EL (cell line): ENCODE measurements at regions not wholly inside any gene's neighbourhood (a gene's known extent, or its start where the extent isn't known, plus 50 kb on each side); places are given as distances from the start of the nearest gene placed in this dataset.
"Not testable (repeated sequence)": the region's sequence is repeated elsewhere in the genome, so short reads cannot be mapped to it uniquely, and the experiment has no call there.

Experiments used
- DNase-seq: peaks from one replicate; pipeline ENCODE4 v3.0.0-alpha.2; 2016

DNA sequence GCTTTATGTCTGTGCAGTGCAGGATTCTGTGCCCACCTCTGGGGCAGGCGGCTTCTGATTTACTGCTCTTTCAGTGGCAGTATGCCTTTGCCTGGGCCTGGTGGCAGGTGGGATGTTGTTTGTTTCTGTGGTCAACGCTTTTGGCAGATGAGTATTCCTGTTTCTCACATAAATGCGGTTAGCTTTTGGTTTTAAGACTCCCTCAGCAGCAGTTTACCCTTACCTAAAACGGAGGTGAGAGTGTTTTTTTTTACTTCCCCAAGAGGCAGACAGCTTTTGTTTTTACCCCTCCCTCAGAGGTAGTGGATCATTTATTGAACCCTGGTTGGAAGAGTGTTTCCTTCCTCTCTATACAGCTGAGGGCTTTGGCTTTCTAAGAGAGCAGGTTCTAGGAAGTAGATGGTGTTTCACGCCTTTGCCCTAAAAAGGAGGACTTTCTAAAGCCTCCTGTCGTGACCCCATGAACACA lies 134.1 kb upstream of the PLSCR5 start:
- no peak for DNase-seq

DNA sequence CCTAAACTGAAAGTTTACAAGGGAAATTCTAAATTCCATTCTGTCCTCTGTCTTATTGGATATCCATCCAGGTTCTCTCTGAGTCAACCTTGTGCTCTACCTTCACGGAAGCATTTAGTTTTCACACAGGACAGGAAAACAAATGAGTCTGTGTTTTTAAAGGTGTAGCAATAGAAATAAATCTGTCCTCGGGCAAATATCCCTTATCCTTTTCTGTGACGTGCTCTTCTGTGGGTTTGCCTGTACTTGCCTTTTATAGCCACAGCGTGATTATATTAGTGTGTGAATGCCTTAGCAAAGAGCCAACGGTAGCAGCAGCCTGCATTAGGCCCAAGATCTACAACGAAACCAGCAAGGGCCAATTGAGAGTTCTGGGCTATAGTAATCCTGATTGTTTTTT lies 127.2 kb upstream of the PLSCR5 start:
- no peak for DNase-seq

DNA sequence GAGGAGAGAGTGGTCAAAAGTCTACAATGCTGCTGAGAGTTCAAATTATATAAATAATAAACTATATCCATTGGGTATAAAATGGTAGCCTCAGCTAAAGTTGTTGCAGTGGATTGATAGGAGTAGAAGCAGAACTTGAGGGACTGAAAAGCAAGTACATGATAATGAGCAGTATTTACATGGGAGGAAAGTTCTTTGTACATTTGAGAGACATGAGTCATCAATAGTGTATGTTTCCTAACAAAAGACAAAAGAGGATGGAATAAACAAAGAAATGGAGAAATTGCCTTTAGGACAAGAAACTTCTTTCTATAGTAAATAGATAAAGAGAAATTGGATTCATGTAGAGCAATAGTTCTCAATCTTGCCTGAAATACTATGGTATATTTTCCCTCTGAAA lies 110.0 kb upstream of the PLSCR5 start:
- peak; percentile 17 for DNase-seq

DNA sequence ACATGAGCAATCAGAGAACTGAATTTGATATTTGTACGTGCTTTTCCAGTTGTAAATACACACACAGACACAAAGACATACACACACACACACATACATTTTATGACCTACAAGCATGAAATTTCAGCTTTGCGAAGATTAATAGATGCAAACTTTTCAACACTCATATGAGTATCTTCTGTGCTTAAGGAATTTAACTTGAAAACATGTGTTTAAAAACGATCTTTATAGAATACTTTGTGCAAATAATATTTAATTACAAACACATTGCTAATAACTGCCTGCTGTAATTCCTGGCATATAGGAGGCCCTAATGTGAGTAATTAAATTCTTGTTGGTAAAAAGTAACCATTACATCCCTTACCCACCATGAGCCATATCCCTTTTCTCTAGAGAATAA lies 107.7 kb upstream of the PLSCR5 start:
- no peak for DNase-seq

DNA sequence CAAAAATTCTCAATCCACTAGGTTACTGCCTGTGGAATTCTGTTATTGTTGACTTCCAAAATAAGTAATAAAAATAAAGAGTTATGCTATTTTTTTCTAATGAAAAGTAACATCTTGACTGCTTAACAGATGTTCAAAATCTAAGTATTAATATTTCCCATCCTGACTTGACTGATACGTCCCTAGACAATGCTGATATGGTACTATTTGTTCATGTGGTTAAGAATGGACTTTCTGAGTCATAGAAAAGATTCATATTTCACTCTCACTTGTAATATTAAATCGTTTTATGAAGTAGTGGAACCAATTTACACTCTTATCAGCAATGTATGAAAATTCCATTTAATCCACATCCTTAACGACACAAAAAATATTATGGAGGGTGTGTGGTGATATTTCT lies 104.8 kb upstream of the PLSCR5 start:
- peak; percentile 7 for DNase-seq

DNA sequence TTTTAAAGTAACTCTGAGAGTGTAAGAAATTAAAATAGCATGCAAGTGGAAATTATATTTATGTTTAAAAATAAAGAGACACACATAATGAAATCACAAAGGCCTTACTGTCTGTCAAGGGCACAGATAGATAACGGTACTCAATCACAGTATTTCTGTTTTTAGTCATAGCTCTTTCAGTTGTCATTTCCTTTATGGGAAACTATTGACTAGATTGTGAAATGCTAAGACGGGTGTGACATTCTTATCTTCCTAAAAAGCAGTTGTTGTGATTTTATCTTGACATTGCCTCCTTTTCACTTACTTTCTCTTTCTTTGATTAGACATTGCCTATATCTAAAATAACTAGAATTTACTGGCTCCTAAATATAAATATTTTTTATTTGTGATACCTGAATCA lies 100.1 kb upstream of the PLSCR5 start:
- DNase-seq, result no peak

DNA sequence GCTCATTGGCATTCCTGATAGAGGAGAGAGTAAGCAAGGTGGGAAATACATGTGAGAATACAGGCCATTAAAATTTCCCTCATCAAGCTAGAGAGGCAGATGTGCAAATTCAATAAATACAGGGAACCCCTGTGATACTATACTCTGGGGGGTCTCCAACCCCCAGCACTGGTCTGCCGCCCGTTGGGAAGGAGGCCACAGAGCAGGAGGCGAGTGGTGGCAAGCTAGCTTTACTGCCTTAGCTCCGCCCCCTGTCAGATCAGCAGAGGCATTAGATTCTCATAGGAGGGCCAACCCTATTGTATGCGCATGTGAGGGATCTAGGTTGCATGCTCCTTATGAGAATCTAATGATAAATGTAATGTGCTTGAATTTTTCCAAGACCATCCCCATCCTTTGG lies 97.1 kb upstream of the PLSCR5 start:
- DNase-seq, result no peak

DNA sequence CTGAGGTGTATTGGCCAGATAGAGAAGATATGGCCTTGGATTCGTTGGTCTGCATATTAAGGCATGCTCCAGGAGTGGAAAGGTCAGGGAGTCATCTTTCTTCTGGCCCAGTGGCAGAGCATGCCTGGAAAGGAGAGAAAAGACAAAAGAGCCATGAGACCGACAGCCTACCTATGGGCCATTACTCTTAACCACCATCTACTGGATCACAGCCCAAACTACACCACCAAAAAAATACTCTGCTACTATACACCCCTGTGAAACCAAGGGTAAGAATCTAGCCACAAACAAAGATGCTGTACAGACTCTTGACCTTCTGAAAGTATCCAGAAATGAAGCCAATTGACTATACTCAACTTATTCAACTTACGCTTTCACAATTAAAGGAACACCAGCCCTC lies 96.1 kb upstream of the PLSCR5 start:
- no peak for DNase-seq

DNA sequence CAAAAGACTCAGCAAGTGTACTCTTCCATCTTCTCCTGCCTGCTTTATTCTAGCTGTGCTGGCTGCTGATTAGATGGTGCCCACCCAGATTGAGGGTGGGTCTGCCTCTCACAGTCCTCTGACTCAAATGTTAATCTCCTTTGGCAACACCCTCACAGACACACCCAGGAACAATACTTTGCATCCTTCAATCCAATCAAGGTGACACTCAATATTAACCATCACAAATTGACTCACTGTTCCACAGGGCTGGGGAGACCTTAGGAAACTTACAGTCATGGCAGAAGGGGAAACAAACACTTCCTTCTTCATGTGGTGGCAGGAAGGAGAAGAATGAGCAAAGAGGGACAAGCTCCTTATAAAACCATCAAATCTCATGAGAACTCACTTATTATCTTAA lies 94.9 kb upstream of the PLSCR5 start:
- not testable (repeated sequence) for DNase-seq

DNA sequence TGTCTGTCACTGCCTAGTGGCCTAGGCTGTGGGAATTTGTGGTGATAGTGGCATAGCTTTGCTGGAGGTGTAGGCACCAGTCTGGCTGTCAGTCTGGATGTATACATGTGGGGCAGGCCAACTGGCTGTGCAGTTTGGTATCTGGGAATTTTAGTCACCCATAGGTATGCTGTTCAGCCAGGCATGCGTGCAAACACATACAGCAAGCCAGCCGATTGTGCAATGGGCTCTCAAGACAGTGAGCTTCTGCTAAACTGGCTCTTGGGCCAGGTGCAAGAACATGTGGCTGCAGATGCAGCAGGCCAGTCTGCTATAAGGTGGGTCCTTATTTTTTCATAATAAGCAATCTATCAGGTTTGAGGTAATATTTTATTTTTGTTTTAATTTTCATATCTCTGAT lies 87.1 kb upstream of the PLSCR5 start:
- DNase-seq, result no peak

DNA sequence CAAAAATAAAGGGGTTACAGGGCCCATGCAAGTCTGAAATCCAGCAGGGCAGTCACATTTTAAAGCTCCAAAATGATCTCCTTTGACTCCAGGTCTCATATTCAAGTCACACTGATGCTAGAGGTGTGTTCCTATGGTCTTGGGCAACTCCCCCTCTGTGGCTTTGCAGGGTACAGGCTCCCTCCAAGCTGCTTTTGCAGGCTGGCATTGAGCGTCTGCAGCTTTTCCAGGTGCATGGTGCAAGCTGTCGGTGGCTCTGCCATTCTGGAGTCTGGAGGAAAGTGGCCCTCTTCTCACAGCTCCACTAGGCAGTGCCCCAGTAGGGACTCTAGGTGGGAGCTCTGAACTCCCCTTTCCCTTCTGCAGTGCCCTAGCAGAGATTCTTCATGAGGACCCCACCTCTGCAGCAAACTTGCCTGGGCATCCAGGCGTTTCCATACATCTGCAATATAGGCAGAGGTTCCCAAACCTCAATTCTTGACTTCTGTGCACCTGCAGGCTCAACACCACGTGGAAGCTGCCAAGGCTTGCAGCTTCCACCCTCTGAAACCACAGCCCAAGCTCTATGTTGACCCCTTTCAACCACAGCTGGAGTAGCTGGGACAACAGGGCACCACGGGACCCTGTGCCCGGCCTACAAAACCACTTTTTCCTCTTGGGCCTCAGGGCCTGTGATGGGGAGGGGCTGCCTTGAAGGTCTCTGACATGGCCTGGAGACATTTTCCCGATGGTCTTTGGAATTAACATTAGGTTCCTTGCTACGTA lies 80.1 kb upstream of the PLSCR5 start:
- DNase-seq, result no peak

DNA sequence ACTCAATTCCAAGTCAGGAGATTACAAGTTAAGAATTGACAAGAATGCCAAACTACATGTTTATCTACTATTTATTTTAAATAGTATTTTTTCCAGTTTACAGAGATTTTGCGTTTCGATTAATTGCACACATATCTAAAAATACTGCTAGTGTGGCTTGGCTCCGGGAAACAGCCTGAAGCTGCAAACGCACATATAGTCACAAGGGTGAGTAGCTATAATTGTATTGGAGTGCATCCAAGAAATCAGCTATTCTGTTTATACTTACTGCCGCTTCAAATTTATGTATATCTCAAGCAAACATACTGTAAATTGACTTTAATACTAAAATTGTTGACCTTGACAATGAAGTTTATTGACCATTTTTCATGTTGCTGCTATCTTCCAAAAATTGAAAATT lies 77.0 kb upstream of the PLSCR5 start:
- no peak for DNase-seq

DNA sequence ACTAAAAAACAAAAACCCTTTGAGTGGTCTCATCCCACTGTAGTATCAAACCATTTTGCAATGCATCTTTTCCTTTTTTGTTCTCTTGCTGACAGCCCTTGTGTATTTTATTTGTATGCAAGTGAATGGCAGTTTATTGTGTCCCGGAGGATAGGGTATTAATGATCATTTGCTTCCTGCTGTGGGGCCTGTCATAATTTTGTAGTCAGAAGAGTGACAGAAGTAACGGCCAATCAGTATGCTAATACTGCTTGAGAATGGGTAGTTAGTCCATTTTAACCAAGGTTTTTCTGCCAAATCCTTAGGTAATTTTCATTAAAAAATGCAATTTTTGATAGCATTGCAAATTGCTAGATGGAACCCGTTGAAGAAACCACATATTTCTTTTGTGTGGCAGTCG lies 75.5 kb upstream of the PLSCR5 start:
- no peak for DNase-seq

DNA sequence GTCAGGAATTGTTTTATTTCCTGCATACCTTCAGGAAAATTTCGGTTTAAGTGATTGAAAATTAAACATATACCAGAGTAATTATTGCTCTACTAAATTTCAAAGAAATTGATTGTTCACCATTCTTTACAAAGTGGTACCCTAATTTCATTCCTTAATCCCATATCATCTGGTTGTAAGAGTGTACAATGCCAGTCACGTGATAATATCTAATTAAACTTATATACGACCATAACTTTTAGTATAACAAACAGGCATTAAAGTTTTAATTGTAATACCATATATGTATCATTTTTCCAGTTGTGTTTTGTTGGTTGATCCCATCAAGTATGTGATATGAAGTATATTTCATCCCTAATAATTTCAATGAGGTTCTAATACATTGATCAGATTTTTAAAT lies 74.8 kb upstream of the PLSCR5 start:
- DNase-seq, result no peak

DNA sequence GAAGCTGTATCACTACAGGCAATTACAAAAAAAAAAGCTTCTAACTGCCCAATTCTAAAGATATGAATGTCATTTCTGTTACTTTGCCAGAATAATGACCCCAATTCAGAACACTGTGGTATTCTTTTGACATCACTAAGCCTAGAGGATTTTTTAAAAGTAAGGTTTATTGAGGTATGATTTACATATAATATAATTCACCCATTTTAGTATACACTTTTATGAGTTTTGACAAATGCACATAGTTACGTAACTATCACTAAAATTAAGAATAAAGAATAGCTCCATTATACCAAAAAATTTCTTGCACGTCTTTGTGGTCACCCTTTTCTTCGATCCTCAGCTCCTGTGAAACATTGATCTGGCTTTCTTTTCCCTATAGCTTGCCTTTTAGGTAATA lies 74.0 kb upstream of the PLSCR5 start:
- DNase-seq, result no peak

DNA sequence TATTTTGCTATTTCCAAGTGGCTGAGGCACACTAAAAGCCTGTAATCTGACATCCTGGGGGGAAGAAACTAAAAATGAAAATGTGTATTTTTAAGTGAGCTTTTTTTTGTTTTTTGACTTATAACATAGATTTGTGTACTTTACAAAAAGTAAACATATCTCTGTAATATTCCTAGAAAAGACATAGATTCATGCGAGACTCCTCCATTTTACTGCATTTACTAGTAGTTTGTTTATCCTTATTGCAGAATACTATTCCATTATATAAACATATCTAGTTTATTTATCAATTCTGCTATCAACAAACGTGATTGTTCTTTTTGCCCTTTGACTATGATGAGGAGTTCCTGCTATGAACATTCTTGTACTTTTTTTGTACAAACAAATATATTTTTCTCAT lies 67.8 kb upstream of the PLSCR5 start:
- DNase-seq, result no peak

DNA sequence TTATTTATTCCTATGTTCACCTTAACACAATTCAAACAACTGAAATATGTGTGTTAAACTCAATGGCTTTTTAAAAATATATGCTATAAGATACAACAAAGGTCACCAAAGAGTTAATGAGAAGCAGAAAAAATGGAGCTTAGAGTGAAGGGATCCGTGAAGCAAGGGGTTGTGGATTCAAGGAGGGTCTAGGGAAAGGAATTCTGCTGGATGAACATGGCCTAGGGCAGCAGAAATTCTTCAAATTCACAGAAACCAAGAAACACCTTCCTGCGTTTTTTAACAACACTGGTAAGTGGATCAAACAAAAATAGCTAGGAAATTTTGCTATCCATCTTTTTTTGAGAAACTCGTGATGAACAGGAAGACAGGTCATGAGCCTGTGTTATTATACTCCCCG lies 59.3 kb upstream of the PLSCR5 start:
- DNase-seq, result no peak

DNA sequence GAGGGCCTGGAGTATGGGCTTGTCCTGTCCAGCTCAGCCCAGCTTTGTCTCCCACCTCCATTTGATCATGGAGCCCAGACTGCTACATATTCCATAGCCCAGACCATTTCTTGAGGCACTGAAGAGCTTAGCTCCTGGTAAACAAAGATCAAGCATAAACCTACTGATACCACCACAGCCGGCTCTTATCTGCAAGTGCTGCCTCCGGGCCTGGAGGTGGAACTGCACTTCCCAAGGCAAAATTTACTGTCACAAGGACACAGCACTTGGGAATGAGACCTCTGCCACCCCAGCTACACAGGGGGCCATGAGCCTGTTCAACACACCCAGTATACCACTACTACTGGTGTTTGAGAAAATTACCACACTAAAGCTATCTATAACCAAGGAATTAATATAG lies 53.7 kb upstream of the PLSCR5 start:
- no peak for DNase-seq

DNA sequence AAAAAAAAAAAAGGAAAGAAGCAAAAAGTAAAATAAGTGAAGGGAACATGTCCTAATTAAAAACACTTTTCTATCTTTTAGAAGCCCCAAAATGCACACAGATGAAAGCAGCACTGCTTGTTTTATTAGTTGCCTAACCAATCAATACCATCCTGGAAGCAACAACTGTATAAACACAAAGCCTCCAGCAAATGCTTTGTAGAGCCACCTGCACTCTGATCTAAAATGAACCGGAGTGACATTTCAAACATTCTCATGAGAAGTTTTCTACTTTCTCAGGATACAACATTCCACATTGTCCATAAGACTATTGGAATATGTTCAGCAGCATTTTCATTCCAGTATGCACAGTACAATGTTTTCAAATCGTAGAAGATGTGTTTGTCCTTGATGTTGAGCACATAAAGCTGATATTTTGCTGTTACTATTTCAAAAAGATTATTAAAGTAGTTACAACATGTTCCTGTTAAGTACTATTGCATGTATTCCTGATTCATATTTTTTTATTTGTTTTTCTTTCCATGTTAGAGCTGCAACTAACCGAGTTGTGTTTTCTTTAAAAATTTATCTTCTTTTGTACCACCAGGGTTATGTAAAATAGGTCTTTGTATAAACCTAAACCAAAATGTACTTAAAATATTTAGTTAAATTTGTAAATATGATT lies 50.3 kb upstream of the PLSCR5 start:
- no peak for DNase-seq
